Activated naive CD8-positive, alpha-beta T cell treated with anti-CD3 and anti-CD28 coated beads, Interleukin-2, amount 10 ng/mL, durations not matched to agents 7 days and 5 days (primary cell): ENCODE measurements at regions not wholly inside any gene's neighbourhood (a gene's known extent, or its start where the extent isn't known, plus 50 kb on each side); places are given as distances from the start of the nearest gene placed in this dataset.

Experiments used
- ATAC-seq: fragments of 150-1000 bp; cut with Tn5 transposase; one replicate; pipeline ENCODE4 v1.10.0; 2021; ENCODE audit warnings: low read depth, moderate library complexity
- POLR2A ChIA-PET: fragments of 350-600 bp; sonication (Branson Sonifier 250); formaldehyde crosslinking; loops from one replicate; lab custom pipeline; 2021; ENCODE audit warnings: antibody characterized with exemption; lab: Charles Lee
- DNase-seq: peaks from one replicate; pipeline ENCODE4 v3.0.0; 2021
- H3K27ac Mint-ChIP-seq: one replicate; pipeline ENCODE4 v1.8.0; 2022; ENCODE audit warnings: mild to moderate bottlenecking, mixed read lengths
- H3K27me3 Mint-ChIP-seq: one replicate; pipeline ENCODE4 v1.8.0; 2022; ENCODE audit warnings: mild to moderate bottlenecking, moderate library complexity, mixed read lengths
- H3K36me3 Mint-ChIP-seq: one replicate; pipeline ENCODE4 v1.8.0; 2021; ENCODE audit warnings: mild to moderate bottlenecking, mixed read lengths
- H3K4me1 Mint-ChIP-seq: one replicate; pipeline ENCODE4 v1.8.0; 2021; ENCODE audit warnings: mixed read lengths
- H3K4me3 Mint-ChIP-seq: one replicate; pipeline ENCODE4 v1.8.0; 2022; ENCODE audit warnings: mild to moderate bottlenecking, moderate library complexity, mixed read lengths
- H3K9me3 Mint-ChIP-seq: one replicate; pipeline ENCODE4 v1.8.0; 2021; ENCODE audit warnings: mixed read lengths

DNA sequence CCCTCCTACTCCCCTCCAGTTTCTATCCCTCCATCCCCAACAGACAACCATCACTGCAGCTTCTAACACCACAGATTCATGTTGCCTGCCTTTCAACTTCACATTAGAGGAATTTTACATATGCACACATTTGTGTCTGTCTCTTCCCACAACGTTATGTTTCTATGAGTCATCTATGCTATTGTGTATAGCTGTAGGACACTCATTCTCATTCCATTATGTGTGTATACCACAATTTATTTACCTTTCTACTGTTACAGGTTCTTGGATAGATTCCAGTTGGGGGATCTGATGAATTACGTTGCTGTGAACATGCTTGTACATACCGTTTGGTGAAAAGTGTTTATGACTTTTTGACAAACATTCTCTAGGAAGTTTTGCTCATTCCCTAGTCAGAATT lies 58.8 kb upstream of the TRPC3 start:
- Mint-ChIP-seq H3K27me3 (peaks cover 12% of the 10 kb centered on the region), H3K27ac (no peak overlapping the region), H3K4me1 (peaks cover 9% of the 10 kb centered on the region), H3K9me3 (no peaks in the 10 kb centered on the region), H3K4me3 (no peak overlapping the region), H3K36me3 (no peaks in the 10 kb centered on the region)
- no peak for DNase-seq
- POLR2A ChIA-PET = no interaction called here
- ATAC-seq = no peak

DNA sequence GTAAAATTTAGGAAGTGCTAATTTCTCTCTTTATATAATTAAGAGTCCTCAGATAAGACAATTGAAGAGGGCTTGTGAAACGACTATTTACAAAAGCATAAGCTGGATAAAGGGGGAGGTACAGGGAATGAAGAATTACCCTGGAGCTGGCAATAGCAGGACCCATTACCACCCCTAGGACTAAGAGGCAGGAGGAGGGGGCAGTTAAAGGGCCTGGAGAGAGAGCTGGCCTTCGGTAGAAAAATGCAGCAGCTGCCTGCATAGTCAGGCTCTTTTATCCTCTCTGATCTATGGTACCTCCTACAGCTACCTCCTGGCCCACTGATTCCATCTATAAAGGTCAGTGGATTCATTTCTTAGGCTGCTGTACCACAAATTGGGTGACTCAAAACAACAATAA lies 57.7 kb upstream of the TRPC3 start:
- POLR2A ChIA-PET = no interaction called here
- no peaks in the 10 kb centered on the region for H3K36me3 Mint-ChIP-seq

DNA sequence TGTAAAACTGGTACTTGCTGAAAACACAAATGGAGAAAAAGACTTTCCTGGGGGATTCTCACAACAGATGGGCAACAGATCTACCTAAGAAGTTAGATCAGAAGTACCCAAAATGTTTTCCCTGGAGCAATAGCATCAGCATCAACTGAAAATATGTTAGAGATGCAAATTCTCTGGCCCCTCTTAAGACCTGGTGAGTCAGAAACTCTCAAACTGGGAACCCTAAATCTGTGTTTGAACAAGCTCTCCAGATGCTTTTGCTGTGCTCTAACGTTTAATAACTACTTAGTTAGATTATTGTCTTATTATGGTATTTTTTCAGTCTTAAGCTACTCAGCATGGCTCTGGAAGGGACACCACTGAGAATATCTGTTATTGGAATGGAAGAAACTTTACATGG lies 55.2 kb upstream of the TRPC3 start:
- no peak overlapping the region for H3K27ac Mint-ChIP-seq
- DNase-seq (no peak), ATAC-seq (no peak)
- H3K27me3 Mint-ChIP-seq = peaks cover 13% of the 10 kb centered on the region
- no peaks in the 10 kb centered on the region for H3K36me3 Mint-ChIP-seq
- peak overlapping the region; percentile 72 for H3K4me3 Mint-ChIP-seq
- peaks cover 9% of the 10 kb centered on the region for H3K4me1 Mint-ChIP-seq
- no peaks in the 10 kb centered on the region for H3K9me3 Mint-ChIP-seq
- POLR2A ChIA-PET = no interaction called here

More for the DNA sequence above, 57.7 kb upstream of the TRPC3 start:
- no peaks in the 10 kb centered on the region for H3K9me3 Mint-ChIP-seq
- DNase-seq (no peak), ATAC-seq (no peak)
- no peak overlapping the region for H3K27ac Mint-ChIP-seq
- no peak overlapping the region for H3K4me3 Mint-ChIP-seq
- peaks cover 9% of the 10 kb centered on the region for H3K4me1 Mint-ChIP-seq
- peaks cover 12% of the 10 kb centered on the region for H3K27me3 Mint-ChIP-seq

- no peak for DNase-seq
- Mint-ChIP-seq H3K27ac (no peak overlapping the region), H3K4me1 (peaks cover 9% of the 10 kb centered on the region), H3K4me3 (no peak overlapping the region), H3K9me3 (no peaks in the 10 kb centered on the region), H3K36me3 (no peaks in the 10 kb centered on the region), H3K27me3 (peaks cover 21% of the 10 kb centered on the region)
- no peak for ATAC-seq
- POLR2A ChIA-PET = no interaction called here
These were observed 53.4 kb upstream of the TRPC3 start for GRCh38 chr4:122005064-122005755.

DNA sequence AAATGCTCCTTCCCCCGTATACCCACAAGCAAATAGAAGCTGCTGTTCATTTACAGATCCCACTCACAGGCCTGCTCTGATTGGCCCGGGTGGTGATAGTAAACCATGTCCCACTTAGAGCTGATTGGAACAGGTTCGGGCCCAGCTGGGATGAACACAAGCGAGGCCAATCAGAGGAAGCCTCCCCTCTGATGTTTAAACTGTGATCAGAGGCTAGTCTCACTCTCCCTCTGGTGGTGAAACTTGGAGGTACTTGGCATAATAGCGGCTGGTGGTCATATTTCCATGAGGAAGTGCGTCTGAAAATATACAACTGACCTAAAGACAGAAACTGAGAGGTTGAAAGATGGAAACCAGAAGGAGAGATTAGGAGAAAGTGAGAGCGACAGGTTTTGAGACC lies 51.5 kb upstream of the TRPC3 start:
- POLR2A ChIA-PET = no interaction called here
- DNase-seq = no peak
- ATAC-seq = peak; percentile 47
- no peaks in the 10 kb centered on the region for H3K9me3 Mint-ChIP-seq
- H3K27ac Mint-ChIP-seq = no peak overlapping the region
- H3K4me1 Mint-ChIP-seq = peaks cover 9% of the 10 kb centered on the region
- H3K27me3 Mint-ChIP-seq = peaks cover 27% of the 10 kb centered on the region
- H3K36me3 Mint-ChIP-seq = no peaks in the 10 kb centered on the region
- no peak overlapping the region for H3K4me3 Mint-ChIP-seq
